GM18873 (cell line): ENCODE measurements at regions not wholly inside any gene's neighbourhood (a gene's known extent, or its start where the extent isn't known, plus 50 kb on each side); places are given as distances from the start of the nearest gene placed in this dataset.

Experiments used
- ATAC-seq: cut with Tn5 transposase; IDR thresholded peaks from one replicate; pipeline ENCODE4 v1.9.1; 2021; ENCODE audit warnings: mild to moderate bottlenecking, moderate library complexity, moderate number of reproducible peaks; ENCODE audit not compliant: unreplicated experiment, low FRiP score

GRCh38 chr6:33924681-33925080 is 120.9 kb upstream of the MLN start:
- no peak for ATAC-seq

GRCh38 chr6:33923857-33924514 is 120.2 kb upstream of the MLN start:
- ATAC-seq = no peak

GRCh38 chr6:33921745-33922144 is 117.9 kb upstream of the MLN start:
- no peak for ATAC-seq

- ATAC-seq = no peak
Measured at GRCh38 chr6:33918175-33918695, 114.4 kb upstream of the MLN start.

- ATAC-seq = no peak
Measured at GRCh38 chr6:33915134-33915533, 111.3 kb upstream of the MLN start.

GRCh38 chr6:33914645-33915044 is 110.8 kb upstream of the MLN start:
- ATAC-seq = no peak

- ATAC-seq = no peak
Measured at GRCh38 chr6:33912195-33912594, 108.4 kb upstream of the MLN start.

GRCh38 chr6:33911488-33911887 is 107.7 kb upstream of the MLN start:
- no peak for ATAC-seq

- no peak for ATAC-seq
Measured at GRCh38 chr6:33910594-33910993, 106.8 kb upstream of the MLN start.

- no peak for ATAC-seq
Measured at GRCh38 chr6:33909737-33910136, 105.9 kb upstream of the MLN start.

- ATAC-seq = no peak
Measured at GRCh38 chr6:33908025-33908424, 104.2 kb upstream of the MLN start.

GRCh38 chr6:33907227-33907626 is 103.4 kb upstream of the MLN start:
- no peak for ATAC-seq

GRCh38 chr6:33906439-33906838 is 102.6 kb upstream of the MLN start:
- no peak for ATAC-seq

GRCh38 chr6:33905071-33905609 is 101.3 kb upstream of the MLN start:
- no peak for ATAC-seq

GRCh38 chr6:33904747-33905065 is 100.9 kb upstream of the MLN start:
- no peak for ATAC-seq

- ATAC-seq = no peak
Measured at GRCh38 chr6:33904050-33904746, 100.4 kb upstream of the MLN start.

GRCh38 chr6:33903579-33903978 is 99.8 kb upstream of the MLN start:
- no peak for ATAC-seq

- ATAC-seq = no peak
Measured at GRCh38 chr6:33902457-33902853, 98.7 kb upstream of the MLN start.

GRCh38 chr6:33901822-33902456 is 98.1 kb upstream of the MLN start:
- no peak for ATAC-seq

GRCh38 chr6:33898771-33899170 is 95.0 kb upstream of the MLN start:
- ATAC-seq = no peak

- ATAC-seq = no peak
Measured at GRCh38 chr6:33897189-33897780, 93.5 kb upstream of the MLN start.
